Cardiac muscle cell (in vitro differentiated cells and primary cell): ENCODE measurements at regions not wholly inside any gene's neighbourhood (a gene's known extent, or its start where the extent isn't known, plus 50 kb on each side); places are given as distances from the start of the nearest gene placed in this dataset.
"Not testable (repeated sequence)": the region's sequence is repeated elsewhere in the genome, so short reads cannot be mapped to it uniquely, and the experiment has no call there.

Source experiments
- DNase-seq, 2 donors: peaks; one replicate each; pipeline versions ENCODE4 v3.0.0 to v3.0.0-alpha.2; 2010 to 2017; ENCODE audit warnings: low read depth in 1 of 2, low spot score in 1 of 2
- H3K27ac ChIP-seq: fragments of 200-600 bp; sonication (generic); 2 replicates; pipeline ENCODE4 v1.5.1; 2016
- H3K27me3 ChIP-seq: fragments of 200-600 bp; sonication (generic); 2 replicates; pipeline ENCODE4 v1.6.0; 2016; ENCODE audit warnings: control low read depth
- H3K36me3 ChIP-seq: fragments of 200-600 bp; sonication (generic); 2 replicates; pipeline ENCODE4 v1.5.1; 2016; ENCODE audit warnings: control low read depth
- H3K4me1 ChIP-seq: fragments of 200-600 bp; sonication (generic); 2 replicates; pipeline ENCODE4 v1.8.1; 2017; ENCODE audit warnings: low read depth, mild to moderate bottlenecking, mixed run types
- H3K4me3 ChIP-seq: fragments of 200-600 bp; sonication (generic); 2 replicates; pipeline ENCODE4 v1.5.1; 2016; ENCODE audit warnings: mild to moderate bottlenecking
- H3K9me3 ChIP-seq: fragments of 200-600 bp; sonication (generic); 2 replicates; pipeline ENCODE4 v1.5.1; 2017; ENCODE audit warnings: low read depth, mild to moderate bottlenecking, control low read depth
- CTCF ChIP-seq: IDR thresholded peaks from 2 replicates; pipeline ENCODE4 v1.5.1; 2012; ENCODE audit warnings: low read depth, mild to moderate bottlenecking, low read length

GRCh38 chr1:149841597-149842238 lies 57.6 kb upstream of the BOLA1 start:
- peaks cover 26% of the 10 kb centered on the region for H3K4me1 ChIP-seq
- not testable (repeated sequence) for H3K27me3 ChIP-seq, H3K36me3 ChIP-seq, H3K4me3 ChIP-seq, H3K9me3 ChIP-seq, DNase-seq, H3K27ac ChIP-seq

- H3K4me1 ChIP-seq, result peaks cover 29% of the 10 kb centered on the region
- H3K27me3 ChIP-seq, H3K9me3 ChIP-seq: not testable (repeated sequence)
Measured at GRCh38 chr1:149842458-149843064, 56.8 kb upstream of the BOLA1 start.

GRCh38 chr1:149843431-149844041 lies 55.8 kb upstream of the BOLA1 start:
- peak overlapping the region; percentile 41 for H3K4me3 ChIP-seq
- TF ChIP-seq CTCF, result no peak
- H3K27me3 ChIP-seq, result no peaks in the 10 kb centered on the region
- peak in 1 of 2 donors; percentile 10 for DNase-seq
- H3K36me3 ChIP-seq, result no peaks in the 10 kb centered on the region
- peak overlapping the region; percentile 80 for H3K27ac ChIP-seq
- H3K9me3 ChIP-seq, result no peaks in the 10 kb centered on the region
- H3K4me1 ChIP-seq, result peaks cover 38% of the 10 kb centered on the region

More at GRCh38 chr1:149842458-149843064, 56.8 kb upstream of the BOLA1 start:
- not testable (repeated sequence) for H3K36me3 ChIP-seq, H3K27ac ChIP-seq, H3K4me3 ChIP-seq, DNase-seq

- DNase-seq, result peak in 1 of 2 donors; percentile 34
- Histone ChIP-seq H3K36me3 (no peaks in the 10 kb centered on the region), H3K27ac (peak overlapping the region; percentile 80), H3K27me3 (no peaks in the 10 kb centered on the region), H3K4me1 (peaks cover 44% of the 10 kb centered on the region), H3K9me3 (no peaks in the 10 kb centered on the region), H3K4me3 (peak overlapping the region; percentile 41)
- TF ChIP-seq CTCF, result no peak
Measured at GRCh38 chr1:149844101-149844500, 55.3 kb upstream of the BOLA1 start.

GRCh38 chr1:149844650-149845255 lies 54.6 kb upstream of the BOLA1 start:
- no peaks in the 10 kb centered on the region for H3K9me3 ChIP-seq
- H3K4me1 ChIP-seq, result peaks cover 44% of the 10 kb centered on the region
- H3K4me3 ChIP-seq, result peak overlapping the region; percentile 41
- peak overlapping the region; percentile 80 for H3K27ac ChIP-seq
- no peaks in the 10 kb centered on the region for H3K27me3 ChIP-seq
- DNase-seq, result peak in 1 of 2 donors; percentile 1
- TF ChIP-seq CTCF, result no peak
- H3K36me3 ChIP-seq, result no peaks in the 10 kb centered on the region

GRCh38 chr1:149845416-149845815 lies 54.0 kb upstream of the BOLA1 start:
- Histone ChIP-seq H3K36me3 (no peaks in the 10 kb centered on the region), H3K4me1 (peaks cover 44% of the 10 kb centered on the region), H3K27ac (peak overlapping the region; percentile 80), H3K4me3 (peak overlapping the region; percentile 41), H3K27me3 (no peaks in the 10 kb centered on the region), H3K9me3 (no peaks in the 10 kb centered on the region)
- TF ChIP-seq CTCF, result no peak
- DNase-seq, result peak; percentile 1 to 5
